GM18519 (cell line): ENCODE measurements at regions not wholly inside any gene's neighbourhood (a gene's known extent, or its start where the extent isn't known, plus 50 kb on each side); places are given as distances from the start of the nearest gene placed in this dataset.

ENCODE experiments used
- ATAC-seq: cut with Tn5 transposase; IDR thresholded peaks from one replicate; pipeline ENCODE4 v1.9.1; 2021; ENCODE audit warnings: mild to moderate bottlenecking, moderate library complexity; ENCODE audit not compliant: unreplicated experiment, low FRiP score

DNA sequence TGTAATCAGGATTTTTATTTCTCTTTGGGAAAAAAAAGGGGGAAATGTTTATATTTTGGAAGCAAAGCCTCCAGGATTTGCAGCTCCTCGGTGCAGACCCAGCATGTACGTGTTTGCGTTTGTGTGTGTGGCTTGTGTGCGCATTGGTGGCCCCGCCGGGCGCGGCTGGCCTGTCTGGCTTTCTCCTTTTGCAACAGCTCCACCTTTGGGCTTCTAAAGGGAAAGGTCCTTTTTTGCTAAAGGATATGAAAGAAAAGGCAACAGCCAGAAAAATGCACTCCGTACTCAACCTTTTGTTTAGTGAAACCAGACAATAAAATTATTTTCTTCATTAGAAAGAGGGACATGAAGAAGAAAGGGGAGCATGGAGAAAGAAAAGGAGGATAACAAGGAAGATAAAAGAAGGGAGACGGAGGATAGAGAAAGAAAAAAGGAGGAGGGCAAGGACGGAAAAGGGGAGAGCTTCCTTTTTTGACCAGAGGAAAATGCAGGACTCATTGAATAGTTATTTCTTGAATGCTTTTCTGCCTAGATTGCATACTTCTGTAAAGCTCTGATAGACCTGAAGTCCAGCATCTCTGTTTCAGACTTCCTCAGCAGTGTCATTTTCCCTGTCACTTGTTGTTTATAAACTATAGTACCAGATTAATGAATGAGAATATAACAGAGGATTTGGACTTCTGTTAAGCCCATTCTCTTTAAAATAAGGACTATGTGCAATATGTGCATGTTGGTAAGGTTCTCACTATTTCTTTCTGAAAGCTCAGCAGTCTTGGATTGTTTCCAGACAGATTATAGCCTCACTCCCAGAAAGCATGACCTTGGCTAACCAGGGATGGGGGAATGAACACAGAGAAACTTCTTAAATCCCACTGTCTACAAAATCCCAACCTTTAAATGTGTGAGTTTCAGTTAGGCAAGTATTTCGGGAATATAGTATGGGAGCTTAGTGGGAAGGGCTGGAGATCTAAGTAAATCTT lies 563.1 kb upstream of the PIK3C3 start:
- ATAC-seq = peak; percentile 48

- ATAC-seq = peak; percentile 59
Observed at GRCh38 chr18:41390309-41390708, 564.7 kb upstream of the PIK3C3 start.

DNA sequence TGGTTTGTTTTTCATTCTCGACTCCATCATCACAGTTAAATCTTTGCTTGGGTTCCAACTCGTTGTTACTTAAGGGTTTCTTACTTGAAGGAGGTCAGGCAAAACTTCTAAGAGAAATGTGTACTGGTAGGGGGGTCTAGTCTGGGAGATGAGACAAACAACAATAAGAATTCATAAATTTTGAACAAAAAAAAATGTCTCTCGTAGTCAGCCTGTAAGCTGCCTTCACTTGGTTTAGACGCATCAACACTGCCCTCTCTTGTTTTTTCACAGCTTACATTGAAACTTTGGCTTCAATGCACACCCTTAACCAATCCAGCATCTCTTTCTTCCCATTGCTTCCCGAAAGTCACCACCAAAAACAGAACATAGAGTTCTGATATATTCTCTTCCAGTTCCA lies 576.4 kb upstream of the PIK3C3 start:
- no peak for ATAC-seq

- ATAC-seq = no peak
Observed at GRCh38 chr18:41373612-41374011, 581.4 kb upstream of the PIK3C3 start.

DNA sequence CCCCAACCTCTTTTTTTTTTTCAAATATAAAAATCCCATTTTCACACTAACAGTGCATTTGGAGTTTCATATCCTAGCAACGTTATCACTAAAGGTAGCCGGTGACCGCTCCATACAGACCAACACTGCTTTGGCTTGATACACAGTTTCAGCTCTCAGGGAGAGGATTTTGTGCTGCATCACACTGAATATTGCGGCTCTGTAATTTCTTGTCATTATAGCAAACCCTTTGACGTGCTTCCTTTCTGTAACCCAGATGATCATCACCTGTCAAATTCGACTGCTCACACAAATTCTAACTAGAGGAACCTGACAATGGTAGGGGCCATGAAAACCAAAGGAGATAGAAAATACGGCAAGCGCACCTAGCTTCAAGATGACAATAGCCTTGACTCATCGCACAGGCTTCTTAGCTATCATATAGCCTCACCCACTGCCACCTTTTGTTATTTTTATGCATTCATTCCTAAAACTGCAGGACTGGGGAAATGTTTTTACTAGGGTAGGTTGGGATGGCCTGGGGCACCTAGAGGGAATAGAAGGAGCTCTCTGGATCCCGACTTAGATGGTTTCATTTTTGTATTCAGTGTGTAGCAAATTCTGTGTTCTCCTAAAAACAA lies 582.9 kb upstream of the PIK3C3 start:
- ATAC-seq = no peak

- no peak for ATAC-seq
Observed at GRCh38 chr18:41371156-41372045, 583.6 kb upstream of the PIK3C3 start.

DNA sequence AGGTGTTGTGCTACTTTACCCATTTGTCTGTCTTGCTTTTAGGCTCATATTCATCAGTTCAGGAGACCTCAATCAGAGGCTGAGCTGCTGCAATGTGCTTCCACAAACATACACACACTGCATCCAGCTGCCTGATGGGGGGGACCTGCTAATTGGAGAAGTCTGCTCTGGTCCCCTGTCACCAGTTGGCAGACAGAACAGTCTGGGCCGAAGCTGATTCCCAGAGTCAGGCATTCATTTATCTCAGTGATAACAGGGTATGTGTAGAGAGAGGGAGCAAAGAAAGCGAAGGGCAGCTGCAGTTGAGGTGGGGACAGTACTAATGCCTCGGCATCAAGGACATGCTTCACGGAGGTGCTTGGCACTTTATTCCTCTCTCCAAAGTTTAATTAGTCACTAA lies 584.3 kb upstream of the PIK3C3 start:
- no peak for ATAC-seq

GRCh38 chr18:41357708-41358107 lies 597.3 kb upstream of the PIK3C3 start:
- ATAC-seq = no peak

DNA sequence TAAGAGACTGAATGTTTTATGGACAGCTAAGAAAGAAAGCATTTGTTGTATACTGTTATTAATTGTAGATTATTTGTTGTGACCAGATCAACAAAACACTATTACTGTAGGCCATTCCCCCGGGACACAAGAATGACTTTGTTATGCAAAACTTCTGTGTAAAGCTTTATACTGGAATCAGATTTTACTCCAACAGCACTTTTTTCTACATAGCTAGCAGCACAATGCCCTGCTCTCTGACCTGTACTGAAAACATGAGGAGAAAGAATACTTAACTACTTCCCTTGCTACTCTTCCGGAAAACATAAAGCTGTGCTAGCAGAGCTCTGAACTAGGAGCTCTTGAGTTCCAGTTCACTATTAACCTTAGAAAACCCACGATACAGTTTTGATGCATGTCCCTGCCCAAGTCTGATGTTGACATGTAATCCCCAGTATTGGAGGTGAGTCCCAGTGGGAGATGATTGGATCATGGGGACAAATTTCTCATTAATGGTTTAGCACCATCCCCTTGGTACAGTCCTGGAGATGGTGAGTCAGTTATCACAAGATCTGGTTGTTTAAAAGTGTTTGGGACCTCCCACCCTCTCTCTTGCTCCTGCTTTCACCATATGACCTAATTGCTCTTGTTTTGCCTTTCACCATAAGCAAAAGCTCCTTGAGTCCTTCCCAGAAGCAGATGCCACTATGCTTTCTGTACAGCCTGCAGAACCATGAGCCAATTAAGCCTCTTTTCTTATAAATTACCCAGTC lies 601.1 kb upstream of the PIK3C3 start:
- ATAC-seq = no peak

DNA sequence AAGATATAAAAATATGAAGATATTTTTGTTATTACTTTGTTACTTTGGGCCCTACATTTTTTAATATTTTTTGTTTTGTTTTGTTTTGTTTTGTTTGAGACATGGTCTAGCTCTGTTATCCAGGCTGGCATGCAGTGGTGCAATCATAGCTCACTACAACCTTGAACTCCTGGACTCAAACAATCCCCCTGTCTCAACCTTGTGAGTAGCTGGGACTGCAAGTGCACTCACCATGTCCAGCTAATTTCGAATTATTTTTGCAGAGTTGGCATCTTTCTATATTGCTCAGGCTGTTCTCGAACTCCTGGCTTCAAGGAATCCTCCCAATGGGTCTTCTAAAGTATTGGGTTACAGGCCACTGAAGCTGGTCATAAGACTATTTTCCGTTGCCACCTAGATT lies 603.6 kb upstream of the PIK3C3 start:
- ATAC-seq = no peak

- no peak for ATAC-seq
Observed at GRCh38 chr18:41347057-41347456, 608.0 kb upstream of the PIK3C3 start.

DNA sequence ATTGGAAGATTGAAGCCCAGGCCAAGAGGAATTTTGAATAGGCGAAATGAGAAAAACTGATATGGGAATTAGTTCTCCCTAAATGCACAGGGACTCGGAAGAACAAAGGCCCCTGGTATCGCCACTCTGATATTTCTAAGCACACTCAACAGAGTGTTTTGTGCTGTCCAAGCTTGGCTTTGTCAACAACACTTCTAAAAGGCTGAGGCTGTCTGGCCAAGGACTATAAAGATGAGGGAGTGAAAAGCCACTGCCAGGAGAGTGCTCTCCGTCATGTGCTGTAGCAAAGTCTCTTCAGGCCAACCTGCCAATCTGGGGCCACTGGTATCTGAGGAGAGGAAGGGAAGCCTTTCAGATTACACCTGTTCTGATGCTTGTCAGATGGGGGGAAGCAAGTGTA lies 611.2 kb upstream of the PIK3C3 start:
- no peak for ATAC-seq

DNA sequence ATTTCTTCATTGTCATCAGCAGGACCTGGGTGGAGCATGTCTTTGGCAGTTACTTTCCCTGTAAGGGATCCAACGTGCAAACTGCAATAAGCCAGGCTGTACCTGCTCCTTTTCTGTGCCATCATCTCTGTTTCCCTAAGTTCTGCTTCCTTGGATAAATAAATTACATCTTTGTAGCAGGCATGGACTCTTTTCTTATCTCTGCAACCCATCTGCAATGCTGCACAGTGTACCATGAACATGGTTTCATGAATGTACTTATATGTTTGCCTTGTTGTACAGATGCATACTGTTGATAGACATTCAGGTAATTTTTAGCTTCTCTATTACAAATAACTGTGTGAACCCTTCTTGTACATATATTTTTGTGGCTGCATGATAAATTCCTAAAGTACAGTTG lies 616.7 kb upstream of the PIK3C3 start:
- no peak for ATAC-seq

DNA sequence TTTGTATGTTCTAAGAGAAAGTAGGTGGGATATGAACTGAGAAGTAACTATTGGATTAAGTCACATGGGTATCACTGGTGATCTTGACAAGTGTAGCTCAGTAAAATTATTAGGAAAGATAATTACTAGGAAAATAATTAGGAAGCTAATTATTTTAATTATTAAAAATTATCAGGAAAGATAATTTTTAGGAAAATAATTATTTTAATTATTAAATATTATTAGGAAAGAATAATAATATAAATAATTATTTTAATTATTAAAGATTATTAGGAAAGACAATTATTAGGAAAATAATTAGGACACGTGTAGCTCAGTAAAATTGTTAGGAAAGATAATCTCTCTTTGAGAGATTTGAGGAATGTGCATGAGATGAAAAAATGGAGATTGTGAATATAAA lies 623.4 kb upstream of the PIK3C3 start:
- ATAC-seq = no peak

DNA sequence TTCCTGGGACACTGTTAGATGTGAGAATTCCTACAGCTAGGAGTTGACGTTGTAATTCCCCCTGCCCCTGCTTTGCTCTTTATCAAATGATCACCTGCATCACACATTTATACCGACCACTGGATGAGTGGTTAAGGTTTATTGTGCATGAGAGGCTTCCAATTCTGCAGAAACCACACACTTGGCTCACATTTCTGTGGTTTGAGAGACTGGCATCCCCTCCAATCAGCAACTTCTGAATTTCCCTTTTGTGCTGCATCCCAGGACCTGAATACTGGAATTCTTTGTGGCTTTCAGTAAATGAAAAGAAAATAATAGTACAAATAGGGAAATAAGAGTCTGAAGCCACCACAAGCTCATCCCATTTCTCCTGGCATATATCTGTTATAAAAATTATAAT lies 628.7 kb upstream of the PIK3C3 start:
- ATAC-seq = no peak

- no peak for ATAC-seq
Observed at GRCh38 chr18:41324934-41325333, 630.1 kb upstream of the PIK3C3 start.

DNA sequence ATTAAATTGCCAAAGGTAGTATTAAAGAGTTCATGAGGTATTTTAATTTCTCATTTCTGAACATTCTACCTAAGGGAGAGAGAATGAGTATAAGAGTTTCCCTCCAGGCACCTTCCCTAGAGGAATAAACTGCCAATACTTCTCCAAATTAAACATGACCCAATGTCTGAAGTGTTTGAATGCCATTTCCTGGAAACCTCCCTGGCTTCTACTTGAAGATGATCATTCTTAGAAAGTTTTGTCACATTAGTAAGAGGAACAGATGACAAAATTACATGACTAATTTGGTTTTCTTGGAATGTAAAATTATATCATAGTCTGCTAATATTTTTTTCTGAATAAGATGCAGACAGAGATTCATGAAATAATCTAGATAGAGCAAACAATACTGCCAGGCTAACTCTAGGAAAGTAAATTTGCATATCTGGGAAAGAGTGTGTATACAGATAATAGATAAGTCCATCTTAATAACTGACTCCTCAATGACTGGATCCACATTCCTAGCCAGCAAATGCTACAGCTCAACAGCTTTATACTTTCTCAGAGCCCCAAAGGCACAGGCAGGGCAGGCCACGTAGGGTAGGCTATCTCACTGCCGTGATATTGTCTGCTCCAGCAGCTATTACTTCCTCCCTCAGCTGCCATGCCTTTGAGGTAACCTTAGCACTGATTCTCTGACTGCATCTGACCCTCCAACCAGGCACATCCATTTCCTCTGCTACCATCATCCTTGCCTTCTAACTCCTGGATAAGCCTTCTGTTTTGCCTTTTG lies 630.8 kb upstream of the PIK3C3 start:
- no peak for ATAC-seq

DNA sequence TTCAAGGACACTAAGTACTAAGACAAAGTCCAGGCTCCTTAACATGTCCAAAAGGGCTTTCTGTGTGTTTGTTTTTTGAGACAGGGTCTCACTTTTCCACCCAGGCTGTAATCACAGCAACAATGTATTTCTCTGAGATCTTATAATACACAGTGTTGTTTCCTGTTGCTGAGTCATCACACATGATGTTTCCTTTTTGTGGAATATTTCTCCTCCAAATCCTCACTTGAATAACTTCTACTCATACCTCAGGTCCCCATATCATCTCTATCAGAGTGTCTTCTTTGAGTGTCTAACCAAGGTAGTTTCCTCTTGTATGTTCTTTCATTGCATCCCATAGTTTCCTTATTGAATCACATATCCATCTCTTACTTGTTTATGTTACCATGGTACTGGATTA lies 632.0 kb upstream of the PIK3C3 start:
- ATAC-seq = no peak

- ATAC-seq = no peak
Observed at GRCh38 chr18:41320100-41320499, 634.9 kb upstream of the PIK3C3 start.

GRCh38 chr18:41315134-41315533 lies 639.9 kb upstream of the PIK3C3 start:
- ATAC-seq = no peak
